ENCODE measurements at regions not wholly inside any gene's neighbourhood (a gene's known extent, or its start where the extent isn't known, plus 50 kb on each side); places are given as distances from the start of the nearest gene placed in this dataset.

DNA sequence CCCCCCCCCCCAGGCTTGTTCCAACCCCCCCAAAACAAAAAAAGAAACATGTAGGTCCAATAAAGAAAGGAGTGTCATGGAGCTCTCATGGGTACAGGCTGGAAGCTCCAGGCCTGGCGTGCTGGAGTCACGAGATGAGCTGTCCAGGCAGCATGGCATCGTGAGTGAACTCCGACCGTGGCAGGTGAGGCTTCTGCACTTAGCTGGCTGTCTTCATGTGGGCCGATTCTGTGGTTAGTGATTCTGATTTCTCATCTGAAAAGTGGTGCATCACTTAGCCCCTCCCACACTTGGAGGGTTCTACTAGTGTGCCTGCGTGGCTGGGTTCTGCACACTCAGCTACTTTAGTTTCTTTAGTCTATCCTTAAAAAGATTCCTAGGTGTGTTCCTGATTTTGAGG, 126.4 kb upstream of the MGAT5 start:
- TF ChIP-seq, protein P1, sequence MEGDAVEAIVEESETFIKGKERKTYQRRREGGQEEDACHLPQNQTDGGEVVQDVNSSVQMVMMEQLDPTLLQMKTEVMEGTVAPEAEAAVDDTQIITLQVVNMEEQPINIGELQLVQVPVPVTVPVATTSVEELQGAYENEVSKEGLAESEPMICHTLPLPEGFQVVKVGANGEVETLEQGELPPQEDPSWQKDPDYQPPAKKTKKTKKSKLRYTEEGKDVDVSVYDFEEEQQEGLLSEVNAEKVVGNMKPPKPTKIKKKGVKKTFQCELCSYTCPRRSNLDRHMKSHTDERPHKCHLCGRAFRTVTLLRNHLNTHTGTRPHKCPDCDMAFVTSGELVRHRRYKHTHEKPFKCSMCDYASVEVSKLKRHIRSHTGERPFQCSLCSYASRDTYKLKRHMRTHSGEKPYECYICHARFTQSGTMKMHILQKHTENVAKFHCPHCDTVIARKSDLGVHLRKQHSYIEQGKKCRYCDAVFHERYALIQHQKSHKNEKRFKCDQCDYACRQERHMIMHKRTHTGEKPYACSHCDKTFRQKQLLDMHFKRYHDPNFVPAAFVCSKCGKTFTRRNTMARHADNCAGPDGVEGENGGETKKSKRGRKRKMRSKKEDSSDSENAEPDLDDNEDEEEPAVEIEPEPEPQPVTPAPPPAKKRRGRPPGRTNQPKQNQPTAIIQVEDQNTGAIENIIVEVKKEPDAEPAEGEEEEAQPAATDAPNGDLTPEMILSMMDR (IDR thresholded peaks at IDR 0.05; ENCODE audit: poor library complexity, severe bottlenecking), result no peak
- TF ChIP-seq POLR2AphosphoS5 (IDR thresholded peaks at IDR 0.05), result no peak
- no peak for TF ChIP-seq MXI1 (conservative IDR thresholded peaks at IDR 0.05; ENCODE audit: poor library complexity, severe bottlenecking)
- no peak for TF ChIP-seq RAD21 (conservative IDR thresholded peaks at IDR 0.05)
- TF ChIP-seq EZH2 (IDR thresholded peaks at IDR 0.05; ENCODE audit: borderline replicate concordance, insufficient read depth, low read length, poor library complexity, severe bottlenecking), result no peak
- no peak for TF ChIP-seq REST (IDR thresholded peaks at IDR 0.05; ENCODE audit: borderline replicate concordance)
- no peak for TF ChIP-seq TAF1 (IDR thresholded peaks at IDR 0.05; ENCODE audit: low read depth)
- no peak for TF ChIP-seq EP300 (conservative IDR thresholded peaks at IDR 0.05; ENCODE audit: poor library complexity, severe bottlenecking)
- no peak for TF ChIP-seq SMC3 (conservative IDR thresholded peaks at IDR 0.05; ENCODE audit: poor library complexity)
